ENCODE measurements at regions not wholly inside any gene's neighbourhood (a gene's known extent, or its start where the extent isn't known, plus 50 kb on each side); places are given as distances from the start of the nearest gene placed in this dataset.

GRCh38 chr5:93322974-93323860, 257.8 kb downstream of the NR2F1-AS1 start:
- H3K36me3 Mint-ChIP-seq (ENCODE audit: low read depth), result no peaks in the 10 kb centered on the region
- no peak for DNase-seq (ENCODE audit: low spot score)
- peaks cover 15% of the 10 kb centered on the region for H3K4me1 Mint-ChIP-seq (ENCODE audit: low read depth)
- H3K27me3 Mint-ChIP-seq (ENCODE audit: low read depth), result no peaks in the 10 kb centered on the region
- H3K9me3 Mint-ChIP-seq (ENCODE audit: low read depth), result no peaks in the 10 kb centered on the region
- H3K27ac Mint-ChIP-seq (ENCODE audit: unreplicated experiment), result no peak overlapping the region
- H3K4me3 Mint-ChIP-seq (ENCODE audit: unreplicated experiment), result no peak overlapping the region
- TF ChIP-seq, protein P1, sequence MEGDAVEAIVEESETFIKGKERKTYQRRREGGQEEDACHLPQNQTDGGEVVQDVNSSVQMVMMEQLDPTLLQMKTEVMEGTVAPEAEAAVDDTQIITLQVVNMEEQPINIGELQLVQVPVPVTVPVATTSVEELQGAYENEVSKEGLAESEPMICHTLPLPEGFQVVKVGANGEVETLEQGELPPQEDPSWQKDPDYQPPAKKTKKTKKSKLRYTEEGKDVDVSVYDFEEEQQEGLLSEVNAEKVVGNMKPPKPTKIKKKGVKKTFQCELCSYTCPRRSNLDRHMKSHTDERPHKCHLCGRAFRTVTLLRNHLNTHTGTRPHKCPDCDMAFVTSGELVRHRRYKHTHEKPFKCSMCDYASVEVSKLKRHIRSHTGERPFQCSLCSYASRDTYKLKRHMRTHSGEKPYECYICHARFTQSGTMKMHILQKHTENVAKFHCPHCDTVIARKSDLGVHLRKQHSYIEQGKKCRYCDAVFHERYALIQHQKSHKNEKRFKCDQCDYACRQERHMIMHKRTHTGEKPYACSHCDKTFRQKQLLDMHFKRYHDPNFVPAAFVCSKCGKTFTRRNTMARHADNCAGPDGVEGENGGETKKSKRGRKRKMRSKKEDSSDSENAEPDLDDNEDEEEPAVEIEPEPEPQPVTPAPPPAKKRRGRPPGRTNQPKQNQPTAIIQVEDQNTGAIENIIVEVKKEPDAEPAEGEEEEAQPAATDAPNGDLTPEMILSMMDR (IDR thresholded peaks at IDR 0.05), result no peak

- TF ChIP-seq, protein P1 (IDR thresholded peaks at IDR 0.05), result no peak
- H3K9me3 Mint-ChIP-seq (ENCODE audit: low read depth), result no peaks in the 10 kb centered on the region
- H3K4me1 Mint-ChIP-seq (ENCODE audit: low read depth), result peaks cover 15% of the 10 kb centered on the region
- H3K27ac Mint-ChIP-seq (ENCODE audit: unreplicated experiment), result no peak overlapping the region
- H3K36me3 Mint-ChIP-seq (ENCODE audit: low read depth), result no peaks in the 10 kb centered on the region
- H3K27me3 Mint-ChIP-seq (ENCODE audit: low read depth), result no peaks in the 10 kb centered on the region
- no peak for DNase-seq (ENCODE audit: low spot score)
- H3K4me3 Mint-ChIP-seq (ENCODE audit: unreplicated experiment), result no peak overlapping the region
Measured at GRCh38 chr5:93320920-93321445, 260.0 kb downstream of the NR2F1-AS1 start.

DNA sequence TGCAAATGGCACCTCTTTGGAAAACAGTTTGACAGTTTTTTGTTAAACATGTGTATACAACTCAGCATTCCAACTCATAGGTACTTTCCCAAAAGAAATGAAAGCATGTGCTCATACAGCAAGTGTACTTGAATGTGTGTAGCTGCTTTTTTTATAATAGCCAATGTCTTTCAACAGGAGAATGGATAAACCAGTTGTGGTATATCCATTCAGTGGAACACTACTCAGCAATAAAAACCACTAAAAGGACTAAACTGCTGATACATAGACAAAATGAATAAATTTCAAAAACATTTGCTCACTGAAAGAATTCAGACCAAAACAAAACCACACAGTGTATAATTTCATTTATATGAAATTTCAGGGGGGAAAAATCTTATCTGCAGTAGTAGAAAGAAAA, 267.3 kb downstream of the NR2F1-AS1 start:
- no peaks in the 10 kb centered on the region for H3K4me1 Mint-ChIP-seq (ENCODE audit: low read depth)
- TF ChIP-seq, protein P1 (IDR thresholded peaks at IDR 0.05), result no peak
- H3K27me3 Mint-ChIP-seq (ENCODE audit: low read depth), result no peaks in the 10 kb centered on the region
- H3K9me3 Mint-ChIP-seq (ENCODE audit: low read depth), result peaks cover 14% of the 10 kb centered on the region
- no peak overlapping the region for H3K4me3 Mint-ChIP-seq (ENCODE audit: unreplicated experiment)
- DNase-seq (ENCODE audit: low spot score), result no peak
- no peaks in the 10 kb centered on the region for H3K36me3 Mint-ChIP-seq (ENCODE audit: low read depth)
- H3K27ac Mint-ChIP-seq (ENCODE audit: unreplicated experiment), result no peak overlapping the region

- Mint-ChIP-seq H3K36me3 (ENCODE audit: low read depth) (no peaks in the 10 kb centered on the region), H3K4me3 (ENCODE audit: unreplicated experiment) (no peak overlapping the region), H3K27me3 (ENCODE audit: low read depth) (no peaks in the 10 kb centered on the region), H3K9me3 (ENCODE audit: low read depth) (peaks cover 14% of the 10 kb centered on the region), H3K27ac (ENCODE audit: unreplicated experiment) (no peak overlapping the region), H3K4me1 (ENCODE audit: low read depth) (peaks cover 6% of the 10 kb centered on the region)
- no peak for DNase-seq (ENCODE audit: low spot score)
- TF ChIP-seq, protein P1 (IDR thresholded peaks at IDR 0.05), result no peak
Measured at GRCh38 chr5:93311881-93312280, 269.1 kb downstream of the NR2F1-AS1 start.

GRCh38 chr5:93307557-93307956, 273.5 kb downstream of the NR2F1-AS1 start:
- TF ChIP-seq, protein P1 (IDR thresholded peaks at IDR 0.05), result no peak
- DNase-seq (ENCODE audit: low spot score), result no peak
- Mint-ChIP-seq H3K36me3 (ENCODE audit: low read depth) (no peaks in the 10 kb centered on the region), H3K27me3 (ENCODE audit: low read depth) (no peaks in the 10 kb centered on the region), H3K4me3 (ENCODE audit: unreplicated experiment) (no peak overlapping the region), H3K4me1 (ENCODE audit: low read depth) (peaks cover 24% of the 10 kb centered on the region), H3K9me3 (ENCODE audit: low read depth) (no peaks in the 10 kb centered on the region), H3K27ac (ENCODE audit: unreplicated experiment) (no peak overlapping the region)
